Astrocyte (in vitro differentiated cells and primary cell): ENCODE measurements at regions not wholly inside any gene's neighbourhood (a gene's known extent, or its start where the extent isn't known, plus 50 kb on each side); places are given as distances from the start of the nearest gene placed in this dataset.

Source experiments
- DNase-seq: peaks from one replicate; pipeline ENCODE4 v3.0.0-alpha.2; 2010; ENCODE audit warnings: low read depth
- FAIRE-seq: peaks from 2 replicates; lab custom pipeline; 2011; peaks lifted over from hg19 to GRCh38; lab: Jason Lieb, UNC
- H2AFZ ChIP-seq: 2 replicates; pipeline ENCODE4 v1.6.0; 2012; ENCODE audit warnings: low read depth, low read length, inconsistent platforms
- H3K27ac ChIP-seq: 2 replicates; pipeline ENCODE4 v1.5.1; 2011; ENCODE audit warnings: low read depth, low read length, inconsistent platforms
- H3K27me3 ChIP-seq: 2 replicates; pipeline ENCODE4 v1.6.0; 2011; ENCODE audit warnings: low read length, inconsistent platforms; ENCODE audit not compliant: insufficient read depth
- H3K36me3 ChIP-seq: 2 replicates; pipeline ENCODE4 v1.5.1; 2011; ENCODE audit warnings: low read length, inconsistent platforms; ENCODE audit not compliant: insufficient read depth
- H3K4me1 ChIP-seq: 2 replicates; pipeline ENCODE4 v1.5.1; 2011; ENCODE audit warnings: low read length, inconsistent platforms; ENCODE audit not compliant: insufficient read depth
- H3K4me2 ChIP-seq: 2 replicates; pipeline ENCODE4 v1.6.0; 2012; ENCODE audit warnings: low read length, inconsistent platforms
- H3K4me3 ChIP-seq: 2 replicates; pipeline ENCODE4 v1.5.1; 2011; ENCODE audit warnings: low read depth, mild to moderate bottlenecking, low read length, inconsistent platforms; ENCODE audit not compliant: insufficient read depth
- H3K79me2 ChIP-seq: 2 replicates; pipeline ENCODE4 v1.6.0; 2012; ENCODE audit warnings: mild to moderate bottlenecking, low read length, inconsistent platforms; ENCODE audit not compliant: insufficient read depth
- H3K9ac ChIP-seq: 2 replicates; pipeline ENCODE4 v1.6.0; 2012; ENCODE audit warnings: mild to moderate bottlenecking, low read length, inconsistent platforms
- H3K9me3 ChIP-seq: 2 replicates; pipeline ENCODE4 v1.5.1; 2012; ENCODE audit warnings: low read depth, mild to moderate bottlenecking, low read length, inconsistent platforms; ENCODE audit not compliant: insufficient read depth
- H4K20me1 ChIP-seq: 2 replicates; pipeline ENCODE4 v1.6.0; 2012; ENCODE audit warnings: low read length, inconsistent platforms; ENCODE audit not compliant: insufficient read depth
- H3K27ac Mint-ChIP-seq: one replicate; pipeline ENCODE4 v1.8.0; 2021; ENCODE audit warnings: mild to moderate bottlenecking, mixed read lengths; ENCODE audit not compliant: unreplicated experiment
- H3K27me3 Mint-ChIP-seq: one replicate; pipeline ENCODE4 v1.8.0; 2021; ENCODE audit warnings: low read depth, mixed read lengths; ENCODE audit not compliant: unreplicated experiment
- H3K36me3 Mint-ChIP-seq: one replicate; pipeline ENCODE4 v1.8.0; 2021; ENCODE audit warnings: low read depth, mixed read lengths; ENCODE audit not compliant: unreplicated experiment
- H3K4me1 Mint-ChIP-seq: one replicate; pipeline ENCODE4 v1.8.0; 2021; ENCODE audit warnings: low read depth, mixed read lengths; ENCODE audit not compliant: unreplicated experiment
- H3K4me3 Mint-ChIP-seq: one replicate; pipeline ENCODE4 v1.8.0; 2021; ENCODE audit warnings: mild to moderate bottlenecking, moderate library complexity, mixed read lengths; ENCODE audit not compliant: unreplicated experiment
- H3K9me3 Mint-ChIP-seq: one replicate; pipeline ENCODE4 v1.8.0; 2021; ENCODE audit warnings: mild to moderate bottlenecking, mixed read lengths; ENCODE audit not compliant: unreplicated experiment
- EZH2 ChIP-seq: IDR thresholded peaks from 2 replicates; pipeline ENCODE4 v1.6.1; 2012; ENCODE audit warnings: mild to moderate bottlenecking, low read length, inconsistent platforms; ENCODE audit not compliant: insufficient read depth
- TF ChIP-seq, protein P1 (sequence below): IDR thresholded peaks from 2 replicates; pipeline ENCODE4 v1.5.1; 2011; ENCODE audit warnings: low read depth, mild to moderate bottlenecking, inconsistent platforms, low read length, moderate library complexity; ENCODE audit not compliant: insufficient read depth

DNA sequence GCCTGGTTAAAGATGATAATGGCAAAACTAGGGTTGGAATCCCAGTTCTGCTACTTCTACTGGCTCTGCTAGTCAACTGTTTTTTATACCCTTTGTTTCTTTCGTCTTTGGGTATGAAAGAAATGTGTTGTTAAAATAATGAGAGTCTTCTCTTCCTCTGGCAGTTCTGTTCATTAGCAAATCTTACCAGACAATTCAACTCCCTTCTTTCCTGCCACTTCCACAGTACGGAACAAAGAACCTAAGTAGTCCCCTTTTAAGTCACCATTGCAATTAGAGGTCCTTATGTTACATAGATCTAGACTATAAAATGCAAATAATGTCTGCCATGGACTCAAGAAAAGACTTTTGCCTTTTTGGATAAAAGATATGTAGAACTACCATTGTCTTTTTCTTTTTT lies 134.1 kb downstream of the RND3 start:
- H3K9me3 Mint-ChIP-seq, result peaks cover 3% of the 10 kb centered on the region
- H3K4me3 Mint-ChIP-seq, result no peak overlapping the region
- FAIRE-seq (no peak), DNase-seq (no peak)
- Histone ChIP-seq H4K20me1 (no peaks in the 10 kb centered on the region), H3K27me3 (no peaks in the 10 kb centered on the region), H3K27ac (no peak overlapping the region), H3K79me2 (no peaks in the 10 kb centered on the region), H3K36me3 (no peaks in the 10 kb centered on the region), H3K9ac (no peak overlapping the region), H2AFZ (no peak overlapping the region), H3K9me3 (no peaks in the 10 kb centered on the region), H3K4me2 (no peak overlapping the region), H3K4me3 (no peak overlapping the region), H3K4me1 (no peaks in the 10 kb centered on the region)
- no peaks in the 10 kb centered on the region for H3K36me3 Mint-ChIP-seq
- H3K27me3 Mint-ChIP-seq, result no peaks in the 10 kb centered on the region
- H3K27ac Mint-ChIP-seq, result no peak overlapping the region
- TF ChIP-seq, protein P1, sequence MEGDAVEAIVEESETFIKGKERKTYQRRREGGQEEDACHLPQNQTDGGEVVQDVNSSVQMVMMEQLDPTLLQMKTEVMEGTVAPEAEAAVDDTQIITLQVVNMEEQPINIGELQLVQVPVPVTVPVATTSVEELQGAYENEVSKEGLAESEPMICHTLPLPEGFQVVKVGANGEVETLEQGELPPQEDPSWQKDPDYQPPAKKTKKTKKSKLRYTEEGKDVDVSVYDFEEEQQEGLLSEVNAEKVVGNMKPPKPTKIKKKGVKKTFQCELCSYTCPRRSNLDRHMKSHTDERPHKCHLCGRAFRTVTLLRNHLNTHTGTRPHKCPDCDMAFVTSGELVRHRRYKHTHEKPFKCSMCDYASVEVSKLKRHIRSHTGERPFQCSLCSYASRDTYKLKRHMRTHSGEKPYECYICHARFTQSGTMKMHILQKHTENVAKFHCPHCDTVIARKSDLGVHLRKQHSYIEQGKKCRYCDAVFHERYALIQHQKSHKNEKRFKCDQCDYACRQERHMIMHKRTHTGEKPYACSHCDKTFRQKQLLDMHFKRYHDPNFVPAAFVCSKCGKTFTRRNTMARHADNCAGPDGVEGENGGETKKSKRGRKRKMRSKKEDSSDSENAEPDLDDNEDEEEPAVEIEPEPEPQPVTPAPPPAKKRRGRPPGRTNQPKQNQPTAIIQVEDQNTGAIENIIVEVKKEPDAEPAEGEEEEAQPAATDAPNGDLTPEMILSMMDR, result no peak
- TF ChIP-seq EZH2, result no peak
- no peaks in the 10 kb centered on the region for H3K4me1 Mint-ChIP-seq

DNA sequence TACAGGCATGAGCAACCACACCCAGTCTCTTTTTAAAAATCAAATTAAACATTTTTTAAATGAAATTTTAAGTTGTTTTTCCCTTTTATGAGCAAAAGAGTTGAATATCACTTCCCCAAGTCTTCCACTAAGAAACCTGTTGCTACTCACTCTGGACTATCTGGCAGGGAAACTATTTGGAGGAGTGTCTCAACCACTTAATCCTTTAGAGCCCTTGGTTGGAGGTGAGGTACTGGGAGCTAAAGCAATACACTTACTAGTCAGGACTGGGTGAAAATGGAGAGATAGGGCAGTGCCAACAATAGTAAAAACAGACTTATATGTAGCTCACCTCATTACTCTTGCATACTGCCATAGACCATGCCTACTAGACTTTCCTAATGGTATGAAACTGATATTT lies 135.5 kb downstream of the RND3 start:
- Histone ChIP-seq H3K79me2 (no peaks in the 10 kb centered on the region), H2AFZ (no peak overlapping the region), H3K4me3 (no peak overlapping the region), H3K4me2 (no peak overlapping the region), H3K36me3 (no peaks in the 10 kb centered on the region), H3K9me3 (no peaks in the 10 kb centered on the region), H4K20me1 (no peaks in the 10 kb centered on the region), H3K4me1 (no peaks in the 10 kb centered on the region), H3K27ac (no peak overlapping the region), H3K9ac (no peak overlapping the region), H3K27me3 (no peaks in the 10 kb centered on the region)
- TF ChIP-seq, protein P1, result no peak
- no peak for TF ChIP-seq EZH2
- DNase-seq (no peak), FAIRE-seq (no peak)
- Mint-ChIP-seq H3K9me3 (peaks cover 3% of the 10 kb centered on the region), H3K27me3 (no peaks in the 10 kb centered on the region), H3K27ac (no peak overlapping the region), H3K36me3 (no peaks in the 10 kb centered on the region), H3K4me1 (peaks cover 2% of the 10 kb centered on the region), H3K4me3 (no peak overlapping the region)

DNA sequence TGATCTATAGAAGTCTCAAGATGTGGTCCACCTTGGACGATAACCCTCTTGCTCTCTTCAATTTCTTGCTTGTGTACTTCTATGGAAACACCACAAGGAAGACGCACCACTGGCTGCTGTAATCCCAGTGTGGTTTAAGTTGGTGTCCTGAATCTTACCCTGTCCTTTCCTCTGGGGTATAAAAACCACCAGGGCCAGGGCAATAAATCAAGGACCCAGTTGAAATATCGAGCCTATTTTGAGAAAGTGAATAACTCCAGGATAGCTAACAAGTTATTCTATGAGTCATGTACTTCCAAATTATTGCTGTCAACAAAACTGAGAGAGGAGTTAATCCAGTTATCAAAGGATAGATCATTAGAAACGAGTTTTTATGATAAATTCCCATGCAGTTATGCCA lies 137.0 kb downstream of the RND3 start:
- Histone ChIP-seq H3K27ac (no peak overlapping the region), H3K4me3 (no peak overlapping the region), H3K4me2 (no peak overlapping the region), H4K20me1 (no peaks in the 10 kb centered on the region), H2AFZ (no peak overlapping the region), H3K27me3 (no peaks in the 10 kb centered on the region), H3K9ac (no peak overlapping the region), H3K79me2 (no peaks in the 10 kb centered on the region), H3K4me1 (no peaks in the 10 kb centered on the region), H3K9me3 (no peaks in the 10 kb centered on the region), H3K36me3 (no peaks in the 10 kb centered on the region)
- TF ChIP-seq EZH2, result no peak
- TF ChIP-seq, protein P1, result no peak
- H3K27me3 Mint-ChIP-seq, result no peaks in the 10 kb centered on the region
- peaks cover 3% of the 10 kb centered on the region for H3K9me3 Mint-ChIP-seq
- DNase-seq, result no peak
- no peak for FAIRE-seq
- H3K36me3 Mint-ChIP-seq, result no peaks in the 10 kb centered on the region
- H3K4me3 Mint-ChIP-seq, result no peak overlapping the region
- no peak overlapping the region for H3K27ac Mint-ChIP-seq
- peaks cover 4% of the 10 kb centered on the region for H3K4me1 Mint-ChIP-seq
